ENCODE measurements at regions not wholly inside any gene's neighbourhood (a gene's known extent, or its start where the extent isn't known, plus 50 kb on each side); places are given as distances from the start of the nearest gene placed in this dataset.
"Not testable (repeated sequence)": the region's sequence is repeated elsewhere in the genome, so short reads cannot be mapped to it uniquely, and the experiment has no call there.

GRCh38 chr22:23382428-23383218, 197.5 kb downstream of the IGLL1 start:
- Histone ChIP-seq H3K27ac (no peak overlapping the region), H3K4me3 (no peak overlapping the region), H3K9me3 (no peaks in the 10 kb centered on the region), H3K36me3 (no peaks in the 10 kb centered on the region), H3K27me3 (ENCODE audit: low read depth) (peaks cover 7% of the 10 kb centered on the region), H3K4me1 (peaks cover 19% of the 10 kb centered on the region)
- ATAC-seq (no peak), DNase-seq (no peak)
- intact Hi-C loops (cut with DNase I): no loop called here
- TF ChIP-seq CTCF (IDR thresholded peaks at IDR 0.05): no peak

- no peak for DNase-seq
These were observed 198.2 kb downstream of the IGLL1 start for GRCh38 chr22:23381661-23382427.

GRCh38 chr22:23380911-23381310, 199.2 kb downstream of the IGLL1 start:
- no peaks in the 10 kb centered on the region for H3K36me3 ChIP-seq
- H3K9me3 ChIP-seq: no peaks in the 10 kb centered on the region
- ATAC-seq: no peak
- H3K27ac ChIP-seq: no peak overlapping the region
- intact Hi-C loops (cut with DNase I): no loop called here
- no peaks in the 10 kb centered on the region for H3K27me3 ChIP-seq (ENCODE audit: low read depth)
- H3K4me3 ChIP-seq: no peak overlapping the region
- DNase-seq: no peak
- peaks cover 9% of the 10 kb centered on the region for H3K4me1 ChIP-seq
- TF ChIP-seq CTCF (IDR thresholded peaks at IDR 0.05): no peak

More at GRCh38 chr22:23381661-23382427, 198.2 kb downstream of the IGLL1 start:
- no peaks in the 10 kb centered on the region for H3K9me3 ChIP-seq
- no peak overlapping the region for H3K4me3 ChIP-seq
- intact Hi-C loops (cut with DNase I): no loop called here
- no peaks in the 10 kb centered on the region for H3K36me3 ChIP-seq
- H3K27ac ChIP-seq: no peak overlapping the region
- TF ChIP-seq CTCF (IDR thresholded peaks at IDR 0.05): no peak
- ATAC-seq: no peak
- H3K4me1 ChIP-seq: peaks cover 15% of the 10 kb centered on the region
- H3K27me3 ChIP-seq (ENCODE audit: low read depth): peaks cover 7% of the 10 kb centered on the region

GRCh38 chr22:23380230-23380573, 199.9 kb downstream of the IGLL1 start:
- no peaks in the 10 kb centered on the region for H3K9me3 ChIP-seq
- H3K27me3 ChIP-seq (ENCODE audit: low read depth): no peaks in the 10 kb centered on the region
- ATAC-seq (no peak), DNase-seq (no peak)
- no peak for TF ChIP-seq CTCF (IDR thresholded peaks at IDR 0.05)
- no peak overlapping the region for H3K27ac ChIP-seq
- peaks cover 9% of the 10 kb centered on the region for H3K4me1 ChIP-seq
- intact Hi-C loops (cut with DNase I): no loop called here
- no peak overlapping the region for H3K4me3 ChIP-seq
- no peaks in the 10 kb centered on the region for H3K36me3 ChIP-seq

GRCh38 chr22:23379540-23380229, 199.4 kb downstream of the BCR start:
- H3K9me3 ChIP-seq; DNase-seq; intact Hi-C loops (cut with DNase I); H3K27ac ChIP-seq; ATAC-seq; H3K27me3 ChIP-seq (ENCODE audit: low read depth); H3K36me3 ChIP-seq; H3K4me1 ChIP-seq; H3K4me3 ChIP-seq: not testable (repeated sequence)

Measured in lower lobe of right lung (tissue), 2 donors.